C1 segment of cervical spinal cord (tissue), 14 donors: ENCODE measurements at regions not wholly inside any gene's neighbourhood (a gene's known extent, or its start where the extent isn't known, plus 50 kb on each side); places are given as distances from the start of the nearest gene placed in this dataset.
"Not testable (repeated sequence)": the region's sequence is repeated elsewhere in the genome, so short reads cannot be mapped to it uniquely, and the experiment has no call there.

Experiments
- DNase-seq, 14 donors: peaks; one replicate each; lab custom pipeline; 2025; lab: John Stamatoyannopoulos, UW

GRCh38 chr4:43089730-43090129, 197.2 kb downstream of the GRXCR1 start:
- peak in 1 of 14 donors; percentile 47 for DNase-seq

DNA sequence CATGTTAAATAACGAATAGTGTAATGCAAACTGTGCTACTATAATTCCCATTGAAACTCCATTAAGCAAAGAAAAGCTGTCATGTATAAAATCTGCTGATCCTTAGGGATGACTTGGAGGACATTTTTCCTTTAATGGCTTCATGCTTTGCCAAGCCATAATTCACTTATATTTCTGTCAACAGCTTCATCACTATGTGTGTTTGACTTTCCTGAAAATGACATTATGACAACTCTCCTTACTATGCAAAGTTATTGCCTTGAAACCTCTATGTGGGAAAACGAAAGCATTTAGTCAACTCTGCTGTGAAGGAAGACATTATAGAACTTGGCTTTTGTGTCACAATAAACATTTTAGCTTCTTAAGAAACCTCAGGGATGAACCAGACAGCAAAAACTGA, 210.5 kb downstream of the GRXCR1 start:
- DNase-seq: no peak

DNA sequence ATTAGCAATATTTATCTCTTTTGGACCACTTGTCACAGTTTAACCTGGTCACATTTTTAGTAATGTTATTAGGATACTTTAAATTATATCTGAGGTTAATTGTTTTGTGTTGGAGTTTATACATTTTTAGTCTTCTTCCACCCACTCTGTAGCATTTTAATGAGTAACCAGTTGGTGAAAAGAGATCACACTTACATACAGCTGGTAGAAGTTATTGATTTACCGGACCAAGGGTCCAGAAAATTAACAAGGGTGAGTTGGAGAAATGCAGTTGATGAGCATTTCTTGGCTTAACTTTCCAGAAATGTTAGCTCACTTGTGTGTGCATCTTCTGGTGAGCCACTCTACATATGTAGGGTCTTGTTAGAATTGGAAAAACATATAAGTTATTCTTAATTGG, 219.6 kb downstream of the GRXCR1 start:
- DNase-seq: no peak

- no peak for DNase-seq
Observed at GRCh38 chr4:43113196-43113595, 220.7 kb downstream of the GRXCR1 start.

- DNase-seq: no peak
Observed at GRCh38 chr4:43126595-43126994, 234.1 kb downstream of the GRXCR1 start.

DNA sequence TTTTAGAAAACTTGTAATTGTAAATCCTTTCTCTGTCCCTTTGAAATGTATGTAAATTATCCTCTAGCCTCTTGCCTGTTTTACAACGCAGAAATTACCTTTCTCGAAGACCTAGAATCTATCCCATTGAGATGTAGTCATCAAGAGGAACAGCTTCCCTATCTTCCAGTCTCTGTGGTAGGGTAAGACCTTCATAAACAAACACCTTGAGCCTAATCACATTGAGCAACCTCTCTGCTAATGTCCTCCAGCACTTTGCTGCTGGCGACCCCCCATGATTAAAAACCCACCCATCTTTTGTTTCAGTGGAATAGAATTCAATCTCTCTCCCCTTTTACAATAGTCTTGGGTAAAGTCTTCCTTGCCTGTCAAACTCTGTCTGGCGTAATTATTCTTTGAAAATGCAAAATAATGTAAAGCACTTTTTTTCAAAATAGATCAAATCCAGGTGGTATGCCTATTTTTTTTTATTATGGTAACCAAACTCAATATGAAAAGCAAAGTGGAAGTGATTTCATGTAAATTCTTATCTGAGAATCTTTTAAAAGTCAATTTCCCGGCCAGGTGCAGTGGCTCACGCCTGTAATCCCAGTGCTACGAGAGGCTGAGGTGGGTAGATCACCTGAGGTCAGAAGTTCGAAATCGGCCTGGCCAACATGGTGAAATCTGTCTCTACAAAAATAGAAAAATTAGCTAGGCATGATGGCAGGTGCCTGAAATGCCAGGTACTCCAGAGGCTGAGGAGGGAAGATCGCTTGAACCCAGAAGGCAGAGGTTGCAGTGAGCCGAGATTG, 237.9 kb downstream of the GRXCR1 start:
- no peak for DNase-seq

- peak in 8 of 14 donors; percentile 1 to 75 (median 17) for DNase-seq
Observed at GRCh38 chr4:43132010-43132582, 239.6 kb downstream of the GRXCR1 start.

- DNase-seq: no peak
Observed at GRCh38 chr4:43133566-43133965, 241.1 kb downstream of the GRXCR1 start.

GRCh38 chr4:43136752-43137151, 244.2 kb downstream of the GRXCR1 start:
- no peak for DNase-seq

- DNase-seq: no peak
Observed at GRCh38 chr4:43146198-43146597, 253.7 kb downstream of the GRXCR1 start.

DNA sequence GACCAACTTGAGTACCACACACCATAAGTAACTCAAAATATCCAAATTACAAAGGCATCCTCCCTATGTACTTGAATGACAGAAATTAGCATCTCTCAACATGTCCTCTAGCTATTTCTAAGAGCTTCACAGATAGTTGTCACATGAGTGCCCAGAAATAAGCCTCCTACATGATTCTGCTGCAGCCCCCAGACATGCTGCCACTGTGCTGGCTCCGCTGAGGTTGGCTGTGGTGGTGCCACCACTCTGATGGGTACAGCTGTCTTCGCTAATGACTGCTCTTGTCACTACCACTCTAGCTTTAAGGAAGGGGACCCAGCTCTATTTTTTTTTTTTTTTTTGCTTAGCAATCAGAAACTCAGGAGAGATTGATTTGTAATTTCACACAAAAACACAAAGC, 256.0 kb downstream of the GRXCR1 start:
- DNase-seq: no peak

DNA sequence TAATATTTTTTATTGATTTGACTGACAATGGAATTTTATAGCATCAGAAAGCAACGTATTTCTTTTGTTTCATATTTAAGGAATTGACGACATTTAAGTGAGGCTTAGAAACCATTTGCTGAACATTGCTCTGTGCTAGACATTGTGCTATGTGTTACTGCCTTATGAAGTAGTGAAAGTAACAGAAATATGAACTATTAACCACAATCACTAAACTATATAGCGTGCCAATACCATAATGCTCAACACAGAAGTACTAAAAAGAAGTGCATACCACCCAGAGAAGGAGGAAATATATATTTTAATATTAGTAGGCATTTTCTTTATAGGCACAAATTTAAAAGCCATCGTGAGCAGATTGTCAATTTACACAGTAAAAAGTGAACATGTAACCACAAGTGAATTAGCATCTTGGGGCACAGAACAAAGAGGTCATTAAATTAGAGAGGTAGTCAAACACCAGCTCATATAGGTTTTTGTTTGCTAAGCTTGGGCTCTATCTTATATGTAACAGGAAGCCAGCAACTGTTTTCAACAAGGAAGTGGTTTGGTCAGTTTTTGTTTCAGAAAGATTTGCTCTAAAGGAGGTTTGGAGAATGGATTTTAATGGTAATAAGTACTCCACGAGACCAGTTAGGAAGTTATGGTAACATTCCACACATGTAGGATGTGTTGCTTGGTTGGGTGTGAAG, 270.7 kb downstream of the GRXCR1 start:
- DNase-seq: no peak

- no peak for DNase-seq
Observed at GRCh38 chr4:43189741-43190140, 297.2 kb downstream of the GRXCR1 start.

GRCh38 chr4:43212576-43212975, 320.1 kb downstream of the GRXCR1 start:
- not testable (repeated sequence) for DNase-seq

- no peak for DNase-seq
Observed at GRCh38 chr4:43223820-43224219, 331.3 kb downstream of the GRXCR1 start.

- no peak for DNase-seq
Observed at GRCh38 chr4:43224559-43224958, 332.0 kb downstream of the GRXCR1 start.

DNA sequence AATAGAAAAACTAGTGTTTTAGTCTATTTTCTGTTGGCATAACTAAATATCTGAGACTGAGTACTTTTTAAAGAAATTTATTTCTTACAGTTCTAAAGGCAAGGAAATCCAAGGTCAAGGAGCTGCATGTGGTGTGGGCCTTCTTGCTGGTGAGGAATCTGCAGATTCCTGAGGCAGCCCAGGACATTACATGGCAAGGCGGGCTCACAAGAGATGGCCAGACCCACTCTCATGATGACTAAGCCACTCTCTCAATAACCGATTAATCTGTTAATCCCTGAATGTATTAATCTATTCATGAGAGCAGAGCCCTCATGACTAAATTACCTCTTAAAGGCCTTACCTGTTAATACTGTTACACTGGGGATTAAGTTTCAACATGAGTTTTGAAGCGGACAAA, 340.8 kb downstream of the GRXCR1 start:
- DNase-seq: no peak

GRCh38 chr4:43234626-43235415, 342.3 kb downstream of the GRXCR1 start:
- DNase-seq: no peak

GRCh38 chr4:43238008-43238407, 345.5 kb downstream of the GRXCR1 start:
- DNase-seq: no peak

DNA sequence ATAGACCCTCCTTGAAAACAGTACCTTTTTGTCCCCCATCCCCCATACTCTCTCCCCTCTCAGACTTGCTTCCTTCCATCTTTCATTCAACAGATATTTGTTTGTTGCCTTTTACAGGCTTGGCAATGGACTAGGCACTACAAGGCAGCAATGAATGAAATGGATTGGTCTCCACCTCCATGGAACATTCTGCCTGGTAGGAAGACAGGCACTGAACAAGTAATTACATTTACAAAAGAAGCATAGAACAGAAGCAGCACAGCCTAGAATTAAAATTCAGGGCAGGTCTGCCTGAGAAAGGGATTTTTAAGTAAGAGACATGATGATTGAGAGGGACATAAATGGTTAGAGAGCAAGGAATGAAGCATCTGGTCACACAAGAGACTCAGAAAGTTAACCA, 346.1 kb downstream of the GRXCR1 start:
- DNase-seq: peak in 3 of 14 donors; percentile 3 to 15 (median 4)

- no peak for DNase-seq
Observed at GRCh38 chr4:43241104-43241503, 348.6 kb downstream of the GRXCR1 start.

DNA sequence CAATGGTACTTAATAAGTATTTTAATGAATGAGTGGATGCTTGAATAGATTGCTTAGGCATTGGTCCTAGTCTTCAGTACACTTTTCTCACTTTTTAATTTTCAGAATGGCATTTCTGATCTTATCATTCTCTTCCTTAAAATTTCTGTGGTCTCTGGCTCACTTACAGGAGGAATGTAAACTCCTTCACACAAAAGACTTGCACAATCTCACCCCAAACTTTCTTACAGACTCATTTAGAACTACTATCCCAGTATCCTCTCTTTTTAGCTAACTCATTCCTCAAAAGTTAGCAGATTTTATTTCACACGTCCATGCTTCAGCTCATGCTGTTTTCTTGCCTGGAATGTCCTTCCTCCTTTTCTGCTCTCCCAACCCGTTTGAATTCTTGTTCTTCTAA, 350.1 kb downstream of the GRXCR1 start:
- no peak for DNase-seq
